Cardiac muscle cell (in vitro differentiated cells and primary cell): ENCODE measurements at regions not wholly inside any gene's neighbourhood (a gene's known extent, or its start where the extent isn't known, plus 50 kb on each side); places are given as distances from the start of the nearest gene placed in this dataset.
"Not testable (repeated sequence)": the region's sequence is repeated elsewhere in the genome, so short reads cannot be mapped to it uniquely, and the experiment has no call there.

Source experiments
- DNase-seq, 2 donors: peaks; one replicate each; pipeline versions ENCODE4 v3.0.0 to v3.0.0-alpha.2; 2010 to 2017; ENCODE audit warnings: low read depth in 1 of 2, low spot score in 1 of 2
- H3K27ac ChIP-seq: fragments of 200-600 bp; sonication (generic); 2 replicates; pipeline ENCODE4 v1.5.1; 2016
- H3K27me3 ChIP-seq: fragments of 200-600 bp; sonication (generic); 2 replicates; pipeline ENCODE4 v1.6.0; 2016; ENCODE audit warnings: control low read depth
- H3K36me3 ChIP-seq: fragments of 200-600 bp; sonication (generic); 2 replicates; pipeline ENCODE4 v1.5.1; 2016; ENCODE audit warnings: control low read depth
- H3K4me1 ChIP-seq: fragments of 200-600 bp; sonication (generic); 2 replicates; pipeline ENCODE4 v1.8.1; 2017; ENCODE audit warnings: low read depth, mild to moderate bottlenecking, mixed run types
- H3K4me3 ChIP-seq: fragments of 200-600 bp; sonication (generic); 2 replicates; pipeline ENCODE4 v1.5.1; 2016; ENCODE audit warnings: mild to moderate bottlenecking
- H3K9me3 ChIP-seq: fragments of 200-600 bp; sonication (generic); 2 replicates; pipeline ENCODE4 v1.5.1; 2017; ENCODE audit warnings: low read depth, mild to moderate bottlenecking, control low read depth
- TF ChIP-seq, protein P1 (sequence below): IDR thresholded peaks from 2 replicates; pipeline ENCODE4 v1.5.1; 2012; ENCODE audit warnings: low read depth, mild to moderate bottlenecking, low read length

GRCh38 chr5:126007841-126008240 lies 415.4 kb upstream of the GRAMD2B start:
- Histone ChIP-seq H3K36me3 (no peaks in the 10 kb centered on the region), H3K4me3 (no peak overlapping the region), H3K27ac (no peak overlapping the region), H3K4me1 (peaks cover under 1% of the 10 kb centered on the region), H3K27me3 (no peaks in the 10 kb centered on the region), H3K9me3 (no peaks in the 10 kb centered on the region)
- TF ChIP-seq, protein P1, sequence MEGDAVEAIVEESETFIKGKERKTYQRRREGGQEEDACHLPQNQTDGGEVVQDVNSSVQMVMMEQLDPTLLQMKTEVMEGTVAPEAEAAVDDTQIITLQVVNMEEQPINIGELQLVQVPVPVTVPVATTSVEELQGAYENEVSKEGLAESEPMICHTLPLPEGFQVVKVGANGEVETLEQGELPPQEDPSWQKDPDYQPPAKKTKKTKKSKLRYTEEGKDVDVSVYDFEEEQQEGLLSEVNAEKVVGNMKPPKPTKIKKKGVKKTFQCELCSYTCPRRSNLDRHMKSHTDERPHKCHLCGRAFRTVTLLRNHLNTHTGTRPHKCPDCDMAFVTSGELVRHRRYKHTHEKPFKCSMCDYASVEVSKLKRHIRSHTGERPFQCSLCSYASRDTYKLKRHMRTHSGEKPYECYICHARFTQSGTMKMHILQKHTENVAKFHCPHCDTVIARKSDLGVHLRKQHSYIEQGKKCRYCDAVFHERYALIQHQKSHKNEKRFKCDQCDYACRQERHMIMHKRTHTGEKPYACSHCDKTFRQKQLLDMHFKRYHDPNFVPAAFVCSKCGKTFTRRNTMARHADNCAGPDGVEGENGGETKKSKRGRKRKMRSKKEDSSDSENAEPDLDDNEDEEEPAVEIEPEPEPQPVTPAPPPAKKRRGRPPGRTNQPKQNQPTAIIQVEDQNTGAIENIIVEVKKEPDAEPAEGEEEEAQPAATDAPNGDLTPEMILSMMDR: no peak
- DNase-seq: no peak

DNA sequence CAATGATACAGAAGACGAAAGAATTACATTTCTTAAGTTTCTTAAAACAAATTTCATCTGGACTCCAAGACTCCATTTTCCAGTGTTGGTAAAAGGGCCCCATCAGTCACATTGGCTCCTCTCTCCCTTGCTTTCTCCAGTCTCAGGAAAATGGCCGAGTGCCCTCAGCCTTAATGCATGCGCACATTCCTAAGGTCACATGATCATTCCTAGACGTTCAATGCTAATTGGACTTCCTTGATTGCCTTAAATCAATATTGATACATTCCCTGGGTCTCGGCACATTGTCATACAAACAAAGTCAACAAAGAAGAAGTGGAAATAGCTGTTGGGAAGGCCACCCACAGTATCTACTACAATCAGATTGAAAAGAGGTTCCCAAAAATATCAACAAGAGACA lies 413.6 kb upstream of the GRAMD2B start:
- Histone ChIP-seq H3K27ac (no peak overlapping the region), H3K4me3 (no peak overlapping the region), H3K9me3 (no peaks in the 10 kb centered on the region), H3K27me3 (no peaks in the 10 kb centered on the region), H3K4me1 (peaks cover under 1% of the 10 kb centered on the region), H3K36me3 (no peaks in the 10 kb centered on the region)
- no peak for DNase-seq
- TF ChIP-seq, protein P1: no peak

DNA sequence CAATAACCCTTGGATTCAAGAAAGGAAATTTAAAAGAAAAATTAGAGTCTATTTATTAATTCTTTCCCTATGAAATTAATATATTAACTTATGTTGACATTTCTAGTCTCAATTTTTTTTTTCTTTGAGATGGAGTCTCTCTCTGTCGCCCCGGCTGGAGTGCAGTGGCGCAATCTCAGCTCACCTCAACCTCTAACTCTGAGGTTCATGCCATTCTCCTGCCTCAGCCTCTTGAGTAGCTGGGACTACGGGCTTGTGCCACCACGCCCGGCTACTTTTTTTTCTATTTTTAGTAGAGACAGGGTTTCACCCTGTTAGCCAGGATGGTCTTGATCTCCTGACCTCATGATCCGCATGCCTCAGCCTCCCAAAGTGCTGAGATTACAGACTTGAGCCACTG lies 411.7 kb upstream of the GRAMD2B start:
- H3K4me3 ChIP-seq, H3K27me3 ChIP-seq, H3K36me3 ChIP-seq: not testable (repeated sequence)

GRCh38 chr5:126014676-126015075 lies 408.5 kb upstream of the GRAMD2B start:
- Histone ChIP-seq H3K36me3 (no peaks in the 10 kb centered on the region), H3K27me3 (no peaks in the 10 kb centered on the region), H3K4me1 (peaks cover 9% of the 10 kb centered on the region), H3K27ac (no peak overlapping the region), H3K4me3 (no peak overlapping the region), H3K9me3 (no peaks in the 10 kb centered on the region)
- TF ChIP-seq, protein P1: no peak
- DNase-seq: no peak

More for the DNA sequence above, 411.7 kb upstream of the GRAMD2B start:
- not testable (repeated sequence) for DNase-seq, H3K4me1 ChIP-seq, H3K27ac ChIP-seq, H3K9me3 ChIP-seq

- peak overlapping the region; percentile 38 for H3K27ac ChIP-seq
- DNase-seq: peak in 1 of 2 donors; percentile 54
- peaks cover 9% of the 10 kb centered on the region for H3K4me1 ChIP-seq
- H3K27me3 ChIP-seq: no peaks in the 10 kb centered on the region
- no peaks in the 10 kb centered on the region for H3K36me3 ChIP-seq
- TF ChIP-seq, protein P1: no peak
- H3K9me3 ChIP-seq: no peaks in the 10 kb centered on the region
- H3K4me3 ChIP-seq: no peak overlapping the region
Measured at GRCh38 chr5:126015235-126016181, 407.7 kb upstream of the GRAMD2B start.

DNA sequence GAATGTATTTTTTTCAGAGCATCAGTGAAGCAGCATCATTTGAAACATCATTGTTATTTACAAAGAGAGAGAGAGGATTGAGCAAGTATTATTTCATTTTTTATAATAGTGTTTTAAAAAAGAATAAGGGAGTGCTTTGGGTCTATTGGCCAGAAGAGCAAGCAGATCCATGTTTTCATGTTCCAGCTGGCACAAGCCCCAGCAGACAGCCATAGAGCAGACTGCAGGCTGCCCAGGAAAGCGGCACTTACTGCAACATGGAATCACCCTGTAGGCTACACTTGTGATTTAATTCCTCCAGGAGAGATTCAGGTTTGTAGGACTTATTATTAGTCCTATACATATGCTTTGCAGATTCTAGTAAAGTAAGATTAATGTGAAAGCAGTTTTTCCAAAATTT lies 407.0 kb upstream of the GRAMD2B start:
- Histone ChIP-seq H3K36me3 (no peaks in the 10 kb centered on the region), H3K27ac (no peak overlapping the region), H3K27me3 (no peaks in the 10 kb centered on the region), H3K4me3 (no peak overlapping the region), H3K4me1 (peaks cover 9% of the 10 kb centered on the region), H3K9me3 (no peaks in the 10 kb centered on the region)
- TF ChIP-seq, protein P1: no peak
- DNase-seq: peak in 1 of 2 donors; percentile 40
